OCI-LY3 (cell line): ENCODE measurements at regions not wholly inside any gene's neighbourhood (a gene's known extent, or its start where the extent isn't known, plus 50 kb on each side); places are given as distances from the start of the nearest gene placed in this dataset.

Experiments used
- H2AFZ ChIP-seq: fragments of 200-600, 300-600 bp; shearing (Covaris generic); 2 replicates; pipeline ENCODE4 v1.6.0; 2014; ENCODE audit warnings: antibody characterized with exemption, low read depth, low read length
- H3K27ac ChIP-seq: fragments of 200-600, 300-600 bp; sonication (generic); 2 replicates; pipeline ENCODE4 v1.5.1; 2014; ENCODE audit warnings: mild to moderate bottlenecking, low read length, moderate library complexity, mixed read lengths
- H3K27me3 ChIP-seq: fragments of 200-600, 300-600 bp; sonication (generic); 2 replicates; pipeline ENCODE4 v1.6.1; 2014; ENCODE audit warnings: low read depth, low read length, mixed read lengths
- H3K36me3 ChIP-seq: fragments of 200-600, 300-600 bp; sonication (generic); replicated peaks from 2 replicates; pipeline ENCODE3; 2014; ENCODE audit warnings: low read depth, low read length, mixed read lengths
- H3K4me1 ChIP-seq: fragments of 300-600, 200-600 bp; sonication (generic); 2 replicates; pipeline ENCODE4 v1.6.1; 2014; ENCODE audit warnings: low read length, mixed read lengths
- H3K4me2 ChIP-seq: fragments of 200-600, 300-600 bp; sonication (generic); 2 replicates; pipeline ENCODE4 v1.6.1; 2014; ENCODE audit warnings: low read length, mixed read lengths
- H3K4me3 ChIP-seq: fragments of 300-600, 200-600 bp; sonication (generic); 2 replicates; pipeline ENCODE4 v1.5.1; 2014; ENCODE audit warnings: antibody characterized with exemption, mild to moderate bottlenecking, low read length, moderate library complexity
- H3K79me2 ChIP-seq: fragments of 300-600, 200-600 bp; shearing (Covaris generic); 2 replicates; pipeline ENCODE4 v1.6.1; 2014; ENCODE audit warnings: mild to moderate bottlenecking, low read length, mixed read lengths
- H3K9ac ChIP-seq: fragments of 300-600, 200-600 bp; shearing (Covaris generic); 2 replicates; pipeline ENCODE4 v1.6.0; 2014; ENCODE audit warnings: mild to moderate bottlenecking, low read length, moderate library complexity
- H3K9me3 ChIP-seq: fragments of 200-600, 300-600 bp; shearing (Covaris generic); 2 replicates; pipeline ENCODE4 v1.6.1; 2014; ENCODE audit warnings: low read length, mixed read lengths; ENCODE audit not compliant: insufficient read depth
- H4K20me1 ChIP-seq: fragments of 200-600, 300-600 bp; sonication (generic); 2 replicates; pipeline ENCODE4 v1.6.1; 2016; ENCODE audit warnings: low read length, mixed read lengths; ENCODE audit not compliant: insufficient read depth
- CTCF ChIP-seq: fragments of 200-600, 300-600 bp; sonication (generic); IDR thresholded peaks from 2 replicates; pipeline ENCODE4 v1.5.1; 2014; ENCODE audit warnings: antibody characterized with exemption, low read length, low read depth
- EZH2phosphoT487 ChIP-seq: fragments of 200-600 bp; shearing (Covaris generic); IDR thresholded peaks from 2 replicates; pipeline ENCODE4 v1.6.1; 2018; ENCODE audit warnings: antibody characterized with exemption, mixed run types, low read depth

GRCh38 chr14:98962118-98962517 is 309.9 kb downstream of the BCL11B start:
- Histone ChIP-seq H2AFZ (no peak overlapping the region), H3K9ac (no peak overlapping the region), H3K4me2 (no peak overlapping the region), H3K27ac (no peak overlapping the region), H3K4me1 (no peaks in the 10 kb centered on the region), H3K9me3 (no peaks in the 10 kb centered on the region), H4K20me1 (no peaks in the 10 kb centered on the region), H3K79me2 (no peaks in the 10 kb centered on the region), H3K36me3 (no peaks in the 10 kb centered on the region), H3K4me3 (no peak overlapping the region), H3K27me3 (peaks cover 5% of the 10 kb centered on the region; the same call in 1 of the 2 replicates)
- TF ChIP-seq EZH2phosphoT487: no peak

GRCh38 chr14:98963610-98964009 is 308.4 kb downstream of the BCL11B start:
- TF ChIP-seq CTCF: no peak
- TF ChIP-seq EZH2phosphoT487: no peak
- Histone ChIP-seq H4K20me1 (no peaks in the 10 kb centered on the region), H3K4me2 (no peak overlapping the region), H3K9ac (no peak overlapping the region), H3K27me3 (peaks cover 5% of the 10 kb centered on the region; the same call in 1 of the 2 replicates), H3K36me3 (no peaks in the 10 kb centered on the region), H3K4me1 (no peaks in the 10 kb centered on the region), H3K9me3 (no peaks in the 10 kb centered on the region), H3K4me3 (no peak overlapping the region), H2AFZ (no peak overlapping the region), H3K27ac (no peak overlapping the region), H3K79me2 (no peaks in the 10 kb centered on the region)

GRCh38 chr14:98964171-98964570 is 307.8 kb downstream of the BCL11B start:
- H3K4me1 ChIP-seq: no peaks in the 10 kb centered on the region
- TF ChIP-seq CTCF: no peak
- H3K4me3 ChIP-seq: no peak overlapping the region
- H3K9me3 ChIP-seq: no peaks in the 10 kb centered on the region
- no peak overlapping the region for H3K9ac ChIP-seq
- H3K79me2 ChIP-seq: no peaks in the 10 kb centered on the region
- H3K36me3 ChIP-seq: no peaks in the 10 kb centered on the region
- H3K27ac ChIP-seq: no peak overlapping the region
- H3K27me3 ChIP-seq: peaks cover 5% of the 10 kb centered on the region; the same call in 1 of the 2 replicates
- no peak overlapping the region for H2AFZ ChIP-seq
- no peaks in the 10 kb centered on the region for H4K20me1 ChIP-seq
- no peak overlapping the region for H3K4me2 ChIP-seq

GRCh38 chr14:98965076-98965475 is 306.9 kb downstream of the BCL11B start:
- Histone ChIP-seq H3K9ac (no peak overlapping the region), H3K36me3 (no peaks in the 10 kb centered on the region), H3K9me3 (no peaks in the 10 kb centered on the region), H2AFZ (no peak overlapping the region), H3K4me1 (no peaks in the 10 kb centered on the region), H3K27me3 (peaks cover 5% of the 10 kb centered on the region; the same call in 1 of the 2 replicates), H3K4me2 (no peak overlapping the region), H3K79me2 (no peaks in the 10 kb centered on the region), H3K27ac (no peak overlapping the region), H3K4me3 (no peak overlapping the region), H4K20me1 (no peaks in the 10 kb centered on the region)
- TF ChIP-seq CTCF (no peak), EZH2phosphoT487 (no peak)

- H3K4me2 ChIP-seq: no peak overlapping the region
- H3K4me3 ChIP-seq: no peak overlapping the region
- TF ChIP-seq EZH2phosphoT487 (no peak), CTCF (no peak)
- H3K9me3 ChIP-seq: no peaks in the 10 kb centered on the region
- no peaks in the 10 kb centered on the region for H3K36me3 ChIP-seq
- no peak overlapping the region for H3K9ac ChIP-seq
- H4K20me1 ChIP-seq: no peaks in the 10 kb centered on the region
- no peaks in the 10 kb centered on the region for H3K79me2 ChIP-seq
- H3K4me1 ChIP-seq: no peaks in the 10 kb centered on the region
- H3K27me3 ChIP-seq: peaks cover 5% of the 10 kb centered on the region; the same call in 1 of the 2 replicates
- no peak overlapping the region for H3K27ac ChIP-seq
- H2AFZ ChIP-seq: no peak overlapping the region
These were observed 306.0 kb downstream of the BCL11B start for GRCh38 chr14:98966016-98966415.
